ENCODE measurements at regions not wholly inside any gene's neighbourhood (a gene's known extent, or its start where the extent isn't known, plus 50 kb on each side); places are given as distances from the start of the nearest gene placed in this dataset.

DNA sequence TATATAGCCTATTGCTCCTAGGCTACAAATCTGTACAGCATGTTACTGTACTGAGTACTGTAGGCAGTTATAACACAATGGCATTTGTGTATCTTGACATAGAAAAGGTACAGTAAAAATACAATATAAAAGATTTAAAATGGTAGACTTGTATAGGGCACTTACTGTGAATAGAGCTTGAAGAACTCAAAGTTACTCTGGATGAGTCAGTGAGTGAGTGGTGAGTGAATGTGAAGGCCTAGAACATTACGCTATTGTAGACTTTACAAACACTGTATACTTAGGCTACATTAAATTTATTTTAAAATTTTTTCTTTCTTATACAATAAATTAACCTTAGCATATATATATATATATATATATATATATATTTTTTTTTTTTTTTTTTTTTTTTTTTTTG is 140.0 kb upstream of the UBE2E1 start:
- no peak for DNase-seq

DNA sequence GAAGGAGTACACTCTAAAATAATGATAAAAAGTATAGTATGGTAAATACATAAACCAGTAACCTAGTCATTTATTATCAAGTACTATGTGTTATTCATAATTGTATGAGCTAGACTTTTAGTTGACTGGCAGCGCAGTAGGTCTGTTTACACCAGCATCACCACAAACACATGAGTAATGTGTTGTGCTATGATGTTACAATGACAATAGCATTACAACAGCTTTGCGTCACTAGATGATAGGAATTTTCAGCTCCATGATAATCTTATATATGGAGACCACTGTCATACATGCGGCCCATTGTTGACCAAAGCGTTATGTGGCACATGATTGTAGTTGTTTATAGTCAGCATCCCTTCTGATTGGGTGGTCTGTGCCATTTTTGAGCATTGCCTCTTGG is 138.9 kb upstream of the UBE2E1 start:
- DNase-seq, result no peak

DNA sequence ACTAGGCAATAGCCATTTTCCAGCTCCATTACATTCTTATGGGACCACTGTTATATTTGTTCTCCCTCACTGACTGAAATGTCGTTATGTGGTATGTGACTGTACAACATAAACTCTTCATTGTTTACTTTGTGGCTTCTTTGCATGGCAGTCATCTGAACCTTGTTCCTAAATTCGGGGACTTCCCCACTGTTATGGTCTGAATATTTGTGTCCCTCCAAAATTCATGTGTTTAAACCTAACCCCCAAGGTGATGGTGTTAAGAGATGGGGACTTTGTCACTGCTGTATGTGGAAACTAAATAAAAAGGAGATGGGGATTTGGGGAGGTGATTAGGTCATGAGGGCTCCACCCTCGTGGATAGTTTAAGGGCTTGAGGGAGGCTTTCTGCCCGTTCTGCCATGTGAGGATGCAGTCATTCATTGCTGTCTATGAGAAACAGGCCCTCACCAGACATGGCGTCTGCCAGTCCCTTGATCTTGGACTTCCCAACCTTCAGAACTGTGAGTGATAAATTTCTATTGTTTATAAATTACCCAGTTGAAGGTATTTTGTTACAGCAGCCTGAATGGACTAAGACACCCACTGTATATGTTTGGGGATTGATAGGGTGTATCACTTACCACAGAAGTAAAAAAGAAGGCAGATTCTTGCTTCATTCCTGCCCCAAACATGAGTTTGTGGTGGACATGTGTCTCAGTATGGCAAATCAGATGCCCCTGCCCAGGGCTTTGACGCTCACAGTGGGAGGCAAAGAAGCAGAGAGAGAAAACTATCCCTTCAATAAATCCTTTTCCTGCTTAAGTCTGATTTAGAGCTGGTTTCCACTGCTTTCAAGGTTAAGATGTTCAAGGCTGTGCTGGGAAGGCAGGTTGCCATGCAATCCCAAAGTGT is 138.0 kb upstream of the UBE2E1 start:
- DNase-seq, result no peak

DNA sequence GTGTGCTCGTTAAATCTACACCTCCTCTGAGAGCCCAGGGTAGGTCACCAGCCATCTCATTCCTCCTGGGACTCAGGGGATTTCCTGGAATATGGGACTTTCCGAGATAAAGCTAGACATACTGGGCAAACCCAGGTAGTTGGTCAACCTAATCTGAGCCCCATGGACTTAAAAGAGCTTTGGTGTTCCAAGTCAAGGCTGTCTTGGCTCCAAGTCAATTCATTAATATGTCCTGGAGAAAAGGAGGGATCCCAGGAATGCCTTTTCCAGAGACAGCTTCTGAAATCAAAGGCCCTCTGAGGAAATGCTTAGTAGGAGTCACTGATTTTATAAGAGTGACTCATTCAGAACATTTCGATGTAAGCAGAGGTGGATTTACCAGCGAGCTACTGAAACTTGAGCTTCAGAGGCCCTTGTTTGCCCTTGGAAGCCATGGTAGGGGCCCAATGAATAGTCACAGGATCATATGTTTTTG is 137.3 kb upstream of the UBE2E1 start:
- DNase-seq, result no peak

DNA sequence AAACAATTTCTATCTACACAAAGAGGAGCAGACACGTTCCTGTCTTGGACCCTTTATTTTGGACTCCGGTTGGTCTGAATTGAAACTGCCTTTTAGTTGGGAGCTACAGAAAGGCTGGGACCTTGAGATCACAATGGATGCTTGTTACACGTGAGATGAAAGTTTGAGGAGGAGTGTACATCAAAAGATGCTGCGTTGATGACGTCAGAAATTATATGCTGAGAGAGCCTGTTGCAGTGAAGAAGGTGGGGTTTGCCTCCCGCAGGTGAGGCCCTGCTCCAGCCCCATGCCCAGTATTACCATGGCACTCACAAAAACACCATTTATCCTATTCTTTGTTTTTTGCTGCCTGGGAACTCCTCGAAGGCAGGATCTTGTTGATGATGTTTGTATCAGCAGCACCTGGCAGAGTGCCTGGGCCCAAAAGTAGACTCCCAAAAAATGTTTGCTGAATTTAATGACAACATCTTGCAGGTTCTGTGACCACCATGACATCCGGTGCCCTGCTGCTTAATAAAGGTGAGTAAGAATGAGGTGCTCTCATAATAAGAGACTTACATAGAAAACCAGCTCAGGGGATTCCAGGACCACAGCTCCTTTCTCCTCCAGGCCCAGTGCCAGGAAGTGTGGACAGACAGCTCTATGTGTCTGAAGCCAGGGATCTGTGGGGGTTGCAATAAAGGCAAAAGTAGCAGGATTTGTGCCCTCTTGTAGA is 136.1 kb upstream of the UBE2E1 start:
- DNase-seq, result no peak

DNA sequence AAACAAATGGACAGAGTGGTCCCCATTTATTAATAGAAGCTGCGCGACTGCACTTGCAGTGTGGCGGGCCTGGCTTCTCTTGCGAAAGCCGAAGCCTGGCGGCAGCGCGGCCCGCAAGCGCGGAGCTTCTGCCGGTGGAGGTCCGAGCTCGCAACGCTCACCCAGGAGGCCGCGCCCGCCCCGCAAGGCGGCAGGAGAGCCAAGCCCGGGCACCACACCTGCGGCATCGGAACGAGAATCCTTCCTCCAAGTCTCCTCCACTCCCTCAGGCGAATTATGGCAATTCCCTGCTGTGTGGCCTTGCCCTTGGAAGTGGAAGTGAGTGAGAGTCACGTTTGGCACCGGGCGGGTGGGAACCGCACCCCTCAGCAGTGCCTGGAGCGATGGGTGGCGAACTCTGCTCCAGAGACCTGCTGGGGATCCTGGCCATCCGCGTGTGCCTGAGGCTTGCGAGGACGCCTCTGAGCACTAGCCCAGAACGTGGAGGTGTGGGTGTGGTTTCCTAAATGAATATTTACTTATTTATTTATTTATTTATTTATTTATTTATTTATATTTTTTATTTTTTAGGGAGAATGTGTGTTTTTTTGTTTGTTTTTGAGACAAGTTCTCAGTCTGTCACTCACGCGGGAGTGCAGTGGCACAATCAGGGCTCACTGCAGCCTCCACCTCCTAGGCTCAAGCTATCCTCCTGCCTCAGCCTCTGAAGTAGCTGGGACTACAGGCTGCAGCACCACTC is 133.7 kb upstream of the UBE2E1 start:
- DNase-seq, result no peak

DNA sequence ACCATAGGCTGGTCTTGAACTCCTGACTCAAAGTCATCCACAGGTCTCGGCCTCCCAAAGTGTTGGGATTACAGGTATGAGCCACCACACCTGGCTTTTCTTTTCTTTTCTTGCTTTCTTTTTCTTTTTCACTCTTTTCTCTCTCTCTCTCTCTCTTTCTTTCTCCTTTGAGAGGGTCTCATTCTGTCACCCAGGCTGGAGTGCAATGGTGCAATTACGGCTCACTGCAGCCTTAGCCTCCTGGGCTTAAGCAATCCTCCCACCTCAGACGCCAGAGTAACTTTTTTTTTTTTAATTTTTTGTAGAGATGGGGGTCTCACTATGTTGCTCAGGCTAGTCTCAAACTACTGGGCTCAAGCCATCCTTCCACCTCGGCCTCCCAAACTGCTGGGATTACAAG is 133.1 kb upstream of the UBE2E1 start:
- DNase-seq, result no peak

DNA sequence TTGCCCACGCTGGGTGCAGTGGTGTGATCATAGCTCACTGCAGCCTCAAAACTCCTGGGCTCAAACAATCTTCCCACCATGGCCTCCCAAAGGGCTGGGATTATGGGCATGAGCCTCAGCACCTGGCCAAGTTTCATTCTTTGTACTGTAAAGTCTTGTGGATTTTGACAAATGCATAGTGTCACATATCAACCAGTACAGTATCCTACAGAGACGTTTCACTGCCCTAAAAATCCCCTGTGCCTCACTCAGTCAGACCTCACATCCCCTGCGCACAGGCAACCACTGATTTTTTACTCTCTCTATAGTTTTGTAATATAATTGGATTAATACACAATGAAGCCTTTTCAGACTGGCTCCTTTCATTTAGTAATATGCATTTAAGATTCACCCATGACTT is 130.7 kb upstream of the UBE2E1 start:
- no peak for DNase-seq

DNA sequence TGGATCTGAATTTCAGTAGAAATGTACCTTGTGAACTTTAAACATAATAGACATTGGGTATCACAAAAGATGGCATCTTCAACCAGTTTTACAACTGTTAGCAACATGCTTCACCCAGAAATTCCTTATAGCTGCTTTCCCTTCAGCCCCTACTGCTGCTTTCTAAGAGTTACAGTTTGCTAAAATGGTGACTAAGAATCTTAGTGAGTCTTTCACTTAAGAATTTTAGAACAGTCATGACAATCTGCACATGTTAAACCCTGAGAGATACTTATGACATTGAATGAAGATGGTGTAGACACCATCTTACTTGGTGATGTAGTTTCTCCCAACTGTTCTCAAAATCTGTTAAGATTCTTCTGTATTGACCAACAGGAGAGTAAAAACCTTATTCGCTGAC is 129.7 kb upstream of the UBE2E1 start:
- no peak for DNase-seq

DNA sequence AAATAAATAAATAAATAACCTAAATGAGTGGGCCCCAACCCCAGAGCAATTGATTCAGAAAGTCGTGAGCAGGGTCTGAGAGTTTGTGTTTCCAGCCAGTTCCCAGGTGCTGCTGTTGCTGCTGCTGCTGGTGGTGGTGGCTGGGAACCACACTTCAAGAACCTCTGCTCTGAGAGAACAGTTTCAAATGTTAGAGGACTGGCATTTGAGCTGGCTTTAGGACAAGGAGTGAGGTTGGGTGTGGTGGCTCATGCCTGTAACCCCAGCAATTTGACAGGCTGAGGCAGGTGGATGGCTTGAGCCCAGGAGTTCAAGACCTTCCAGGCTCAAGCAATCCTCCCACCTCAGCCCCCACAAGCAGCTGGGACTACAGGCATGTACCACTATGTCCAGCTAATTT is 123.1 kb upstream of the UBE2E1 start:
- no peak for DNase-seq

DNA sequence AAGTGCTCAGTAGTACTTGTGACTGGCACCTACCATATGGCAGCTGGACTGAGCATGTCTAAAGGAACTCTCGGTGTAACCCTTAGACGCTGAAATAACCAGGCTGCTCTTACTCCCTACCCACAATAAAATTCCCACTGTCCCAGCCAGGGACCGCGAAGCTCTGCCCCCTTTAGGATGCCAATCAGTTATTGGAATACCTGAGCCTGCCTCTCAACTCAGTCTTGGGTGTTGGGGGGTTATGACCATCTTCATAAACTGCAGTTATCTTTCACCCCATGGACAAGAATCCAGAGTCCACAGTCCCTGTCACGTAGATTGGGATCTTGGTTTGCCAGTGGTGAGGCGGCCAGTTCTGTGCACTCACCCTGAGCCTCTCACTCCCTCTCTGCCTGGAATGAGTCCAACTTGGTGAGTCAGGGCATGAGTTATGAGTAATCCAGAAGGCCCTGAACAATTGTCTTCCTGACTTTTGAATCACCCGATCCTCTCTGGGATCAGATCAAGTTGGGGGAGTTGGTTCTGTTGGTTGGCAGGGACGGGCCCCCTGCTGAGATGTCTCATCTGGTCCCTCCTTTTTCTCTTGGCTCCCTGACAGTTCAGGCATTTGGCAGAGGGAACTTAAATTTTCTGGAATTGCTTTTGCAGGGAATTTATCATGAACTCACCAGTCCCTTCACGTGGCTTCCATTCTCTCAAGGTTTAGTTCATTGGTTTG is 120.1 kb upstream of the UBE2E1 start:
- no peak for DNase-seq

DNA sequence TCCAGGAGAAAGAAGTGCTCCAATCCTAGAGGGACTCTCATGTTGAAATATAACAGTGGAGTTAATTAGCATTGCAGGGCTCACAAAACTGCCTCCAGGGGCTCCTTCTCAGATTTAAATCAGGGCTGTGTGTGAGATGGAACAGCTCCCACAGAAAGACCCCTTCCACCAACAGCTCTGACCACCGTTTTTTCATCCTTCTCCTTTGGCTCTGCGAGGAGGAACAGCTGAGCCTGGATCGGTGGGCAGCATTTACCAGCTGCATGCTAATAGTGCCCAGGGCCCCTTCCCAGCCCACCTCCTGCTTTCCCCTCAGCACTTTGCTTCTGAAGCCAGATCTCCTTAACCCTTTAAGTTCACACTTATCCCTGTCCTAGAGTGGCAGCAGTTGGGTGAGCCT is 119.2 kb upstream of the UBE2E1 start:
- DNase-seq, result no peak

DNA sequence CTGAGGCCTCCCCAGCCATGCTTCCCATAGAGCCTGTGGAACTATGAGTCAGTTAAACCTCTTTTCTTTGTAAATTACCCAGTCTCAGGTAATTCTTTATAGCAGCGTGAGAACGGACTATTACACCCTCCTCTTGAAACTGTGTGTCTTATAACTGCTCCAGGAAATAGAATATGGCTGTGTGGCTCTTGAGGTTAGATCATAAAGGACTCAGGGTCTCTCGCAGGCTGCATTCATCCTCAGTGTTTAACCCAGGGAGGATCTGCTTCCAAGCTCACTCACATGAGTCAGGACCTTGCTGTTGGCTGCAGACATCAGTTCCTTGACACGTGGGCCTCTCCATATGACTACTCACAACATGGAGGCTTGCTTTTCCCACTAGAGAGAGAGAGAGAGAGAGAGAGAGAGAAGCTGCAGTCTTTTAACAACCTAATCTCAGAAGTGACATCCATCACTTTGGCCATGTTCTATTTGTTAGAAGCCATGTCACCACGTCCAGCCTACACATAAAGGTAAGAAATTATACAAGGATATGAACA is 114.3 kb upstream of the UBE2E1 start:
- DNase-seq, result no peak

DNA sequence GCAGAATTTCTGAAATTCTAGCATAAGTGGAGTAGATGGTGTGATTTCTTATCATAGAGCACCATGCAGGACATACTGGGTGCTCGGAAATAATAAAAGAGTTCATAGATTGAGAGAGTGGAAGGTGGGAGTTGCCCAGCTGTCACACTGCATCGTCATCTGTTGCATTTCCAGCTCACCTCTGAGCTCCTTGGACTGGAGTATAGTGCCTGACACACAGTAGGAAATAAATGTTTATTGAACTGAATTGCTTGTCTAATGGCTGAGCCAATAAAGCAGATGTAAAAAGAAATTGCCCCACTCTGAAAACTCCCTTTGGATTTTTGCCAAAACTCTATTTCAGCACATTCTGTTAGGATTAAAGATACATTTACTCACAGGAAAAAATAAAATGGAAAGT is 108.9 kb upstream of the UBE2E1 start:
- no peak for DNase-seq

DNA sequence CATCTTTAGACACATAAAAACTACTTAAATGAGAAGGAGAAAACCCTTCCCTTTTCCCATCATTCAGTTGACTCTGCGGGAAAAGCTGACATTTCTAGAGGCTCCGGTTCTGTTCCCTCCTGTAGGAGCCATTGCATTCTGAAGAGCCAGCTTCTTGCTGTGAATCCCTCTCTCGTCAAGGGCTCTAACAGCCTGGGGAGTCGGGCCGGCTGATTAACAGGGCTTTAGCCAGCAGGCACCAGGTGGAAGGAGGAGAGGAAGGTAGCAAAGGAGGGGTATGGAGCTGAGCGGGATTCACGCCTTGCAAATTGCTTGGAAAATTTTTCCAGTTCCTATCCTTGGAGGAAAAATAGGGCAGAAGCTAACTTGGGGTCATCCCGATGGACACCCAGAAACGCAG is 108.3 kb upstream of the UBE2E1 start:
- DNase-seq, result no peak

DNA sequence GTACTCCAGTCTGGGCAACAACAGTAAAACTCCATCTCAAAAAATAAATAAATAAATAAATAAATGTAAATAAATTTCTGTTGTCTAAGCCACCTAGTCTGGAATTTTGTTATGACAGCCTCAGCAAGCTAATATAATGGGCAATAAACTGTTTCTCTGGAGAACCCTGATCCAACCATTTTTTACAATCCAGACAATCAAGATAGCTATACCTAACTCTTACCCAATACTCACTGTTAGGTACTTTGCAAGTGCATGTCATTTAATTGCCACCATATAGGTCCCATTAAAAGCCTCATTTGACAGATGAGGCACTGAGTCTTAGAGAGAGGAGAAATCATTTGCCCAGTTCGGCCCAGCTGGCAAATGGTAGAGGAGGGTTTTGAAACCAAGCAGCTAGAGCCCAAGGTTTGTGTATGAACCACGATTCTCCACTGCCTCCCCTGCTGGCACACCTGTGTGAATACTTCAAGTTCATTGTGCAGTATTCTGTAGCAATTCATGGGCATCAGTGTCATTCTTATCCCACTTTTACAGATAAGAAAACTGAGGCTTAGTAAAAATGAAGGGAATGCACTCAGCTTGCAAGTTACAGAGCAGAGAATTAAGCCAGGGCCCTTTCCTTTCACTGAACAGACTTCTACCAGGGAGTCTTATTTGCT is 107.0 kb upstream of the UBE2E1 start:
- DNase-seq, result no peak

DNA sequence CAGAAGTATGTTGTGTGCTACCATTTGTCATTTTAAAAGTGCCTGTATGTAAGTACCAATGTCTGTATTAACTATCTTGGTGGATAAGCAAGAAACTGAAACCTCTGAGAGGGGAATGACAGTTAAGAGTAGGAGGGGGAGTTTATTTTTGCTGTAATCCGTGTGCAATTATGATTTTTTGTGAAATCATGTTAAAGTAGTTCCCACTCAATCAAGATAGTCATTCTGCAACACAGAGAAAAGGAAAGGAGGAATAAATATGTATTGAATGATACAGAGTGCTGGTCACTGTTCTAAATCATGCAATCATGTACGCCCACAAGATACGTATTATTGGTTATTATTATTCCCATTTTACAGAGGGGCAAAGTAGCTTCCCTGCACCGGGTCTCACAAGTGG is 105.1 kb upstream of the UBE2E1 start:
- no peak for DNase-seq

DNA sequence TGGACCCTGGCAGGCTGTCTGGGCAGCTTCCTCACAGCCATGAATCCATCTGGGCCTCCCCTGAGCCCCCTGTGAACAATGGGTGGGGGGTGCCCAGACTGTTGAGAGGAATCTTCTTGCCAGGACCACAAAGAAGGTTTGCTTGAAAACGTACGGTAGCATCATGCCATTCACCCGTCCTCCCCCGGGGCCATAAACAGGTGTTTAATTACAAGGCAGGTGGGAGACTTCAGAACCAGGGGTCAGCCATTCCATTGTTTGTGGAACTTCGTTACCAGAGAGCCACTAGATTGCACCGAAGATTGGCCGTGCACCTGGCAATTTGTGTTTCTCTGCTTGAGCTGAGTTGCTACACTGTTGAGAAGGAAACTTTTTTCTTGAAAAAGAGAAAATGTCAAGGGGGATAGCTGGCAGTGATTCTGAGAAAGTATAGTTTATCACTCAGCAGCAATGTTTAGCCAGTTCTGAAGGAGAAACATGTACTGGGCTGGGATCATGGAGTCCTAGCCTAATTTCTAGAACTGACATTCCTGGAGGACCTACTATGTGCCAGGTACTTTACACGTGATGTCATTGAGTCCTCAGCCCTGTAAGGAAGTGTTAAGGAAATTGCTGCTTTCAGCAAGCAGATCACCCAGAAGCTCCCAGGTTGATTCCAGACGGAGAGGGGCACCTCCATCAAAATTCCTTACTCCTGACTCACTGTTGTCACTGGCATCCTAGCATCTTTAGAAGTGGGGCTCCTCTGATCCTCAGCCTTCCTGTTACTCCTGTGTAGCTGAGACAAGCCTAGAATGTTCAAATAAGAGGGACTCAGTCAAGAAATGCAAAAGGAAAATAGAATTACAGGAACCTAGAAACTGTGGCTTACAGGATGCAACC is 103.8 kb upstream of the UBE2E1 start:
- no peak for DNase-seq

DNA sequence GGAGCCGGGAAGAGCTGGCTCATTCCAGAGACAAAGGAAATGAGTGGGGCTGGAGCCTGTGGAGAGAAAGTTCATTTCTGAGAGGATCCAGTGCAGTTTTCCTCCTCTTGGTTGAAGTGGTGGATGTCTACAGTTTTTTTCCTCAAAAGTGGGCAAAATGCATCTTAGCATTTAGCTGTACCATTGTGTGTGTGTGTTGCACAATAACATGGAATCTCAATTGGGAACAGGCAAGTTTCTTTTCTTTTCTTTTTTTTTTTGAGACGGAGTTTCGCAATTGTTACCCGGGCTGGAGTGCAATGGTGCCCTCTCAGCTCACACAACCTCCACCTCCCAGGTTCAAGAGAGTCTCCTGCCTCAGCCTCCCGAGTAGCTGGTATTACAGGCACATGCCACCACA is 101.5 kb upstream of the UBE2E1 start:
- DNase-seq, result no peak

DNA sequence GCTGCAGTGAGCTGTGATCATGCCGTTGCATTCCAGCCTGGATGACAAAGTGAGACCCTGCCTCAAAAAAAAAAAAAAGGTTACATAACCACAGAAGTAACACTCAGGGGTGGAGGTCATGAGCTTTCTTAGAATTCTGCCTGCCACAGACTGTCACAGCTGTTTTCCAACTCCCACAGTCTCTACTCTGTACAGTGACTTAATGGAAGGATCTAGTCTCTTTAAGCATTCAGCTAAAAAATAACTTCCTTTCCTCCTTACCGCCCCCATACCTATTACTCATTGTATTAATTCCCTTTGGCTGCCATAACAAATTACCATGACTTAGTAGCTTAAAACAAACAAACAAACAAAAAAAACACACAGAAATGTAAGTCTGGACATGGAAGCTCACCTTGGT is 99.6 kb upstream of the UBE2E1 start:
- no peak for DNase-seq

DNA sequence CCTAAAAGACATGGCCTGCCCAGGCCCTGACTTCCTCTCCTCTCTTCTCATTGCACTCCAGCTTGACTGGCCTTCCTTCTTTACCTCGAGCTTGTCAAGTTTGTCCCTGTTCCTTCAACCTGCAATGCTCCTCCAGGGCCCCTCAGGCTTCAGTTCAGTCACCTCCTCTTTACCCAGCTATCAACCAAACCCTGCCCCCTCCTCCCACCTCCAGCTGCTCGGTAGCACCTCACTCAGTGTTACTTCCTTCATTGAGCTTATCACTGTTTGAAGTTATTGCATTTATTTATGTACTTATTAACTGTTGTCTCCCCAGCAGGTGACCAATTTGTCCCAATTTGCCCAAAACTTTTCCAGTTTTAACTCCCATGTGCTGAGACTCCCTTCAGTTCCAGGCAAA is 95.8 kb upstream of the UBE2E1 start:
- no peak for DNase-seq
